ENCODE measurements at regions not wholly inside any gene's neighbourhood (a gene's known extent, or its start where the extent isn't known, plus 50 kb on each side); places are given as distances from the start of the nearest gene placed in this dataset.

DNA sequence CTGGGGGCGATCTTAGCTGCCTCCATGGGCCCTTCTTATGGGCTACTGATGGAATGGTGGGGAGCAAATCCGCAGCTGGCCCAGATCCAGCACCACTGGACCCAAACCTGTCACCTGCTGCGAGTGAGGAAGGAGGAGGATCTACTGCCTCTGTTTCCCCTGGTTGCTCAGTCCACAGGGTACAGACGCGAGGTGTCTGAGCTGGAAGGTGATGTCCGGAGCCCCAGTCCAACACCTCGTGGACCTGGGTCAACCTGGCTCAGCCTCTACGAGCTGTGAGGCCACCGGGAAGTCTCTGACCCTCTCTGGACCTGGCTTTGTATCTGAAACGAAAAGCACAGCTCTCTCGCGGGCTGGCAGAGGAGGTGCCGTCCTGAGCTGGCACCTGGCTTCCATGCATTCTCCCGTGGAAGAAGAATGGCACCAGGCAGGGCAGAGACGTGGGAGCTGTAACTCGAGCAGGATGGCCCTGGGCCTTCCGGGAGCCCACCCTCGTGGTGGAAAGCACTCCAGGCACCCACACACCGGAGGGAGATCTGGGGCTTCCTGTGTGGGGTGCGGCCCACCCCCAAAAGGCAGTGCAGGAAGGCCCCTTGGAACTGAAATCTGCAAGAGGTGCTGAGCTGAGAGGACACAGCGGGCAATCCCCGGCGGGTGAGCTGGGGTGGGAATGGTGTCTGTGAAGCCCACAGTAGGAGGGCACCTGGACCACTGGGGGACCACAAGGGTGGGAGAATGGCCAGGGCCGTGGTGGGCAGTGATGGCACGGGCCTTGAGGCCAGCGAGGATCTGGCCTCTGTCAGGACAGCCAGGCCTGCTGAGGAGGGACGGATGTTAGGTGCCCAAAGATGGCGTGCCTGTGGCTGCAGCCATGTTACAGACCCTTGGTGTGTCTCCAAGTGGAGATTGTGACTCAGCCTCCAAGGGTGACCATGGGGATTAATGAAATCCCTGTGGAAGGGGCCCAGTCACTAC is 133.4 kb downstream of the OLFM1 start:
- DNase-seq, result no peak

DNA sequence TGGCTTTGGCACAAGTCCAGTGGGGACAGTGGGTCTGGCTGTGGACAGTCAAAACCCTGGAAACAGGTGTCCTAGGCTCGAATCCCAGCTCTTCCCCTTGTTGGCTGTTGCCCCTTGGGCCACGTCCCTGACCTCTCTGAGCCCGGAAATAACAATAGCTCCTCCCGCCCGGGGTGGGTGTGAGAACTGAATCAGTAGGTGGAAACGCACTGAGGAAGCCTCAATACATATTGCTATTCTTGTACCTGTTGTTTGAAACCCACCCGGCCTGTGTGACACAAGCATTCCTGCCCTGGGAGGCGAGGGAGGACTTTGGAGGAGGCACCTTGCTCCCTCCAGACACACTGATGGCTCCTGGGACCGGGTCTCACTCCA is 134.1 kb downstream of the OLFM1 start:
- no peak for DNase-seq

DNA sequence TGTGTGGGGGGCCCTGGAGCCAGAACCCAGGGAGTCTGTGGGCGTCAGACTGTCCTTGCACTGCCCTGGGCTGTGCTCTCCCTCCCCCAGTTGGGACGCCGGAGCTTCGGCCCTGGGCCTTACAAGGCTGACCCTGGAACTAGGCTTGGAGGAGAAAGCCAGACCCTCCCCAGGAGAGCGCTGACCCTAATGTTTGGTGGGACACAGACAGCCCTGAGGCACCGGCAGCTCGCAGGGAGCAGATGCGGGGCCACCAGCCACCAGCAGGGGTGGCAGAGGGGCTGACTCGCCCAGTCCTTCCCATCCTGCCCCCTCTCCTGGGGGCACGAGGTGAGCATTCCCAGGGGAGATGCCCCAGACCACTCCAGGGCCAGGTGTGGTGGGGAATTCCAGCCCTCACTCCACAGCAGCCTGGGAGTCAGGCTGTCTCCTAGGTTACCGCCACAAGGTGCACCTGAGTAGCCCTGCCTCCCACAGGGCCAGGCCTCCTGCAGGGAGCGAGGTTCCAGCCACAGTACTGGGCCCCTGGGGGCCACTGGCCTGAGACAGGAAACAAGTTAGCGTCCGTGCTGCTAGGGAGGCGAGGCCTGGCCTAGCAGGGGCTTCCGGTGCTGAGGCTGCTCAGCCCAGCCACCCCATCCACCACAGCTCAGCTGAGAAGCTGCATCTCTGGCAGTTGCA is 134.6 kb downstream of the OLFM1 start:
- DNase-seq, result no peak

DNA sequence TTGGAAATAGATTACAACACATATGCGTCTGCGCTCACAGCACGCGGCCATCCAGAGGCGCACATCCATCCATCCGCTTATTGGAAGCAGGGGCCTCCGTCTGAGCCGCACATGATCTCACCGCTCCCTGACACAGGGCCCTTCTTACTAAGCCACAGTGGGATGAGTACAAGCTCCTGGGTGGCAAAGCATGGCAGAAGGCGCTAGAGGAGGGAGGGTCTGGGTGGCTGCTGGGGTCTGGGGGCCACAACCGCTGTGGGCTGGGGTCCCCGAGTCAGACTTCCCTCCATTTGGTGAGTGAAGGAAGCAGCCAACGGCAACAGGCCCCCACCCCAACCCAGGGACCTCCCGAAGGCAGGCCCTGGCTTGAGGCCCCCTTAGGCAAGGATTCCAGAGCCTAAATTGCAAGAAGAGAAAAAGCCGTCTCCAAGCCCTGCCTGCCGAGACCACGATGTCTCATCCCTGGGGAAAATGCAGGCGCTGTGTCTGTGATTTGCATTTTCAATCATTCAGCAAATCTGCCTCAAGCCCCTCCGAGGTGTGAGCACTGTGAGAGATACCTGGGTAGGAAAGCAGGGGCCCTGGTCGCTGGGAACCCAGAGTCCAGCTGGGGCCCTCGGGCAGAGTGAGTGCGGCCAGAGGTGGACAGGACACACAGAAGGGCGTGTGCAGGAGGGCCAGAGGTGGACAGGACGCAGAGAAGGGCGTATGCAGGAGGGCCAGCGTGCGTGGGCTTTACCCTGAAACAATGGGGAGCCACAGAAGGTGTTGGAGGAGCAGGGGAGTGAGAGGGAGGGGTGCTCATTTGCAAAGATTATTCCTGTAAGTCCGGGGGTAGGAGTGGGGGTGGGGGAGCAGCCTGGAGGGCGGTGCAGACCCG is 135.7 kb downstream of the OLFM1 start:
- no peak for DNase-seq

DNA sequence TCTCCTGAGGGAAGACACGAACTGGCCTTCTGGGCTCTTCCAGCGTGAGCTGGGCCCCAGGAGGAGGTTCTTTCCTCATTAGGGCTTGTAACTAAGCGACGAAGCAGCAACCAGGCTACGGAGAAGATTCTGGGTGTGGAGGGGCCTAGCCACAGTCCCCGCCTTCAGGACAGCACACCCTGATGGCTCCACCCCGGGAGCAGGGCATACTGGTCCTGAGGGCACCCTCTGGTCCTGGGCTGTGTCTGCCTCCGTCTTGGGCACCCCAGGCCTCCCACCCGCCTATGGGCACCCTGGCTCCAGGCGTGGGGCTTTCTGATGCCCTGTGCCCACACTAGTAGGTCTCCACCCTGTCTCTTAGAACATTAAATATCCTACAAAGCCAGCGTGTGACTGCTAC is 136.4 kb downstream of the OLFM1 start:
- no peak for DNase-seq

DNA sequence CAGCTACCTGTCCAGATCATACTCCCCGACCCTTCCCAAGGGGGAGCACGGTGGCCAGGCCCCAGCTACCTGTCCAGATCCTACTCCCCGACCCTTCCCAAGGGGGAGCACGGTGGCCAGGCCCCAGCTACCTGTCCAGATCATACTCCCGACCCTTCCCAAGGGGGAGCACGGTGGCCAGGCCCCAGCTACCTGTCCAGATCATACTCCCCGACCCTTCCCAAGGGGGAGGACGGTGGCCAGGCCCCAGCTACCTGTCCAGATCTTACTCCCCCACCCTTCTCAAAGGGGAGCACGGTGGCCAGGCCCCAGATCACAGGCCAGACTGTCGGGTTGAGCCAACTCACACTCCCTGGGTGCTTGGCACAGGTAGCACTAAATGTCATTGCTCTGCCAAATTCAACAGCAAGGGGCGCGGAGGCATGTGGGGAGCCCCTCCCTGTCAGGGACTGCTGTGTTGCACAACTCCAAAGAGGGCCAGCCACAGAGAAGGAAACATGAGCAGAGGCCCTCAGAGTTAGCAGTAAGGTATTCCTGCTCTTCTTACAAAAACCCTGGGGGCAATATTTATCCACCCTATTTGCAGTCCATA is 136.9 kb downstream of the OLFM1 start:
- no peak for DNase-seq

DNA sequence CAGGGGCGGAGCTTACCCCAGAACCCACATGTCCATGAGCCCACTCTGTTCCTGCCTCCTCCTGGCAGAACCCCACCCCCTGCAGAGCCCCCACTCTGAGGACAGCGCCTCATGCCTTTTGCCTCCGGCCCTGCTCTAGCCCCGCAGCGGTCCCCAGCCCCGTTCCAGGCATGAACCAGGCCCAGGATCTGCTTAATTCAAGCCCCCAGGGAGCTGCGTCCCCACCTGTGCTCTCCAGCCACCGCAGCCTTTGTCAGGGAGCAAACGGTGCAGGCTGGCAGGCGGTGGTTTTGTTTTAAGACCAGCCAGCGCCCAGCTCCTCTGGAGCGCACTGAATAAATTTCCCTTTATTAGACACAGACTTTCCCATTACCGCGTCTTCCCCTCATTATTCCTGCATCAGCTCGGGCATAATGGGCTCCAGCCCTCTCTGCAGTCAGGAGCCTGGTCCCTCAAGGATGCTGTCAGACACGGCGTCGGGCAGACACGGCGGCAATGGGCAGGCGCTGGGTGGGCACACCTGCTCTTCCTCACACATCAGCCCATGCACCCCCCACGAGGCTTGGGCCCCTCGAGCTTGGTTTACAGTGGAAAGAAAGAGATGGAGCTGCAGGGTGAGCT is 137.6 kb downstream of the OLFM1 start:
- no peak for DNase-seq

DNA sequence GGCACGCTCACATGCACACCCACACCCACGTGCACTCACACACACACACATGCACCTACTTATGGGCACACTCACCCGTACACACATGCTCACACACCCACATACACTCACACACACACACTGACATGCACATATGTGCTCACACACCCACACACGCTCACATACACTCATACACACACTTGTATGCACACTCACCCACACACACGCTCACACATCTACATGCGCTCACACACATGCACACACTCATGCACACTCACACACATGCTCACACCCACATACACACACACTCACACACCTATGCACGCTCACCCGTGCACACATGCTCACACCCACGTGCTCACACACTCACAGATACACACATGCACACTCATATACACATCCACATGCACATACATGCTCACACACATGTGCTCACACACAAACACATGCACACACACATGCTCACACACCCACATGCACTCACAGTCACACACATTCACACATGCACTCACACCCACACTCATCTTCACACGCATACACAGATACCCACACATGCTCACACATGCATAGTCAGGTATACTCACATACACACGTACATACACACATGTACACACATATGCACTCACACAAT is 138.3 kb downstream of the OLFM1 start:
- no peak for DNase-seq

DNA sequence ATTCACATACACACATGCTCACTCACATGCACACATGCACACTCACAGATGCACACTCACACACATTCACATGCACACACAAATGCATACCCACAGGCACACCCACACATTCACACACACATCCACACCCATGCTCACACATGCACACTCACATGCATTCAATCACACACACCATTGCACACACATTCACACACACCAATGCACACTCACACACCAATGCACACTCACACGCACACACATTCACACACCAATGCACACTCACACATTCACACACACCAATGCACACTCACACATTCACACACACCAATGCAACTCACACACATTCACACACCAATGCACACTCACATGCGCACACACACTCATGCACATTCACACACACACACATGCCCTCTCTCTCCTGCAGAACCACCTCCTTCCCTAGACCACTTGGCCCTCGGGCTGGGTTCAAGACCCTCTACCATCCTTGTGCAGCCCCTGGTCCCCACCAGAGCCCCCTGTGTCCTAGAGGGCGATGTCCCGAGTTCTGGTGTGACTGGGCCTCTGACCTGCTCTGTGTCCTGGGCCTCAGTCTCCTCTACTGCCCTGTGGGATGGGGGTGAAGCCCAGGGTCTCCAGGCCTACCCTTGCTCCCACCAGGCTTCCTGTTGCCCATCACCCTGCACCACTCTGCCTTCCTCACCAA is 139.0 kb downstream of the OLFM1 start:
- DNase-seq, result no peak

DNA sequence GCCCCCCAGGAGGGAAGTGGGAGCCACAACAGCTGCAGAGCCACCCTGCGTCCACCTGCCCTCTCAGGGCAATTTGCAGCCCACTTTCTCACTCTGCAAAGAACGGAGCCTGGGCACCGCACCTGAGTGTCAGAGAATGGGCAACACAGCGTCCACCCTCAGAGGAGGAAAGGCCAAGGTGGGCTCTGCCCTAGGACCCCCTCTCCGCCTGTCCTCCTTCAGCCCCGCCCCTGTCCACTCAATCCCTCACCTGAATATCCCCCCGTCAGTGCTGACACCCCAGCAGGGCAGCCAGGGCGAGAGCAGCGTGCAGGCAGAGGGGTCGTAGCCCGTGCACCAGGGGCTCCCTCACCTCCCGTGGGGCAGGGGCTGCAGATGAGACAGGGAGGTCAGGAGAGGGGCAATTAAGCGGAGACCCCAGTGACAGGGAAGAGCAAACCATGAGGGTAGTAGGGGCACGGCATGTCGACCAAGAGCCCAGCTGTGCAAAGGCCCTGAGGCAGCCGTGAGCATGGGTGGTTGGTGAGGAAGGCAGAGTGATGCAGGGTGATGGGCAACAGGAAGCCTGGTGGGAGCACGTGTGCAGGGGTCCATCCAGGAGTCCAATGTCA is 140.3 kb downstream of the OLFM1 start:
- no peak for DNase-seq

DNA sequence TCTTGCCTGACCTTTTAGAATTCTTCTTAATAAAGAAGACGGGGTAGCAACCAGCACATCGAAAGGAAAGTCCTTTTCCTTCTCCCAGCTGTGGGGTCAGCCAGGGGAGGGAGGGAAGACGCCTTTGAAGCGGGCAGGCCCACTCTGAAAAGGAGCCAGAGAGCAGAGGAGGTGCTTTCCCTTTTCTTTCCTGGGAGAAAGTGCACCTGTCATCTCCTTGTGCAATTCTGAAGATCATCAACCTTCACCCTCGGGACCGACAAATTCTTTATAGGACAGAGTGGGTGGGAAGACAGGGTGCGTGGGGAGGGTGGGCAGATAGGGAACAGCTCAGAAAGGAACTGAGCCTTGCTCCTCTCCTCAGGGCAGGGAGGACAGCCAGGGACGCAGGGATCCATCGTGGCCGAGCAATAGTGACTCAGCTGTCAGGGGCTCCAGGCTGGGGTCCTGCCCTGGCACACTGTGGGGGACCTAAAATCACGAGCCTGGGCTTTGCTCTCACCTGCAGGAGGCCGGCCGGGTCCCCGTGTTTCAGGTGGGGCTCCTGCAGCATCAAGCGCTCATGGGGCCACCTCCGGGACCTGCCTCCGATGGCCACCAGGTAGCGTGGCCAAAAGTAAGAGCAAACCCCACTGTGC is 141.0 kb downstream of the OLFM1 start:
- DNase-seq, result no peak

DNA sequence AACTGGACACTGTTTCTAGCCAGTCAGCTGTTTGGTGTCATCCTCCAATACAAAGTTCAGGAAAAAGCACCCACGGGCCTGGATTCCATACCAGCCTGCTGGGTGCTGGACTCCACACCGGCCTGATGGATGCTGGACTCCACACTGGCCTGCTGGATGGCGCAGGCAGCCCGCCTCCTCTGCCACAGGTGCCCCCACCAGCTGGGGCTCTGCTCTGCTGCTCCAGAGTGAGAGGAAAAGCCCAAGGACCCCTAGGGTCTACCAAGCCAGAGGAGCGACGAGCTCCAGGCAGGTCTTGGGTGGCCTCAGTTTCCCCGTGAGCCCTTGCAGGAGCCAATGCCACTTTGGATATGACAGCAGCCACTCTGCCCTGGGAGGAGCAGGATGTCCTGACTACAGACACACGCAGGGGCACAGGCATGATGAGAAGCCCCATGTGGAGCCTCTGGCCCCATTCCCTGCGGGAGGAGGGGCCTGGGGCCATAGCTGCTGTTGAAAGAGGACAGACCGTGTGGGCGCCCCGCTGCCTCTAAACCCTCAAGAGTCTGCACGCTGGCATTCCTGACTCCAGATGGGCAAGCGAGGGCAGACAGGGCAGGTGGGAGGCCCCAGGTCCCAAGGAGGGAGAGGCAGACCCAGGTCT is 141.6 kb downstream of the OLFM1 start:
- DNase-seq, result no peak

DNA sequence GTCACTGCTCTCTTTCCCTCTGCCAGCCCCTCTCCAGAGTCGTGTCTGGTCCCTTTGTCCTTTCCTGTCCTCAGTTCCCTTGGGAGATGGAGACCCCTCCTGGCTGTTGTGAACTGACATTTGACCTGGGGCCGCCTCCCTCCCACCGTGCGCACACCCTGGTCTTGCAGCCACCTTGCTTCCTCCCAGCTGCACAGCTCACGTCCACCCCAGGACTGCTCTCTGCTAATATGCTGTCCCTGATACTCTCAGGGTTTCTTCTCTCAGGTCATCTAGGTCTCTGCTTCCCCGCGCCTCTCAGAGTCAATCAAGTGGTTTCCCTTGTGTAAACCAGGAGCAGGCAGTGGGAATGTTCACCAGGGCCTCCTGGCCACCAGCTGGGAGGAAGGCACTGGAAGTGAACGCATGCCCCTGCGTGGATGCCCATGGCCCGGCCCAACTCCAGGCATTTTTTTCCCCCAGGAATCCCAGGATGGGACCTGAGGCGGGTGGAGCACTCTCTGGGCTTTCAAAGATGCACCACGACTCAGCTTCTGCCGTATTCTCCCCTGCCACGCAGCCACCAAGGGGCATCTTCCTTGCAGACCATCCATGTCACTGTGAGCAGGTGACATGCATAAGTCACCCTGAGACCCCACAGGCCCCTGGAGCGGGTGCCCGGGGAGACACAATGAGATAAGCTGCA is 142.4 kb downstream of the OLFM1 start:
- no peak for DNase-seq

DNA sequence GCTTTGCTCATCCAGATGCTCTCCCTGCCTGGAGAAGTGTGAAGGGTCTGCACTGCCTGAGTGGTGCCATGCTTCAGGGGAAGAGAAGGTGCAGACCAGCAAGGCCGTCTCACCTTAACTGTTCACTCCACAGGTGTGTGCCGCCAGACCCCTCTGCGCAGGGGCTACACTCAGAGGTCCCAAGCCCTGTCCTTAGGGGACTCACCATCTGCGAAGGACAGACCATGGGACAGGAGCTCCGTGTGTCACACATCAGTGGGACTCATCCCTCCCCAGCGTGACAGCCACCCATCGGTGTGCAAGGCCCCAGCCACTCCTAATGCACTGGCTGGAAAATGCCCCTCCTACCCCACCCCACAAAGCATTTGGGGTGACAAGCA is 142.9 kb downstream of the OLFM1 start:
- no peak for DNase-seq

DNA sequence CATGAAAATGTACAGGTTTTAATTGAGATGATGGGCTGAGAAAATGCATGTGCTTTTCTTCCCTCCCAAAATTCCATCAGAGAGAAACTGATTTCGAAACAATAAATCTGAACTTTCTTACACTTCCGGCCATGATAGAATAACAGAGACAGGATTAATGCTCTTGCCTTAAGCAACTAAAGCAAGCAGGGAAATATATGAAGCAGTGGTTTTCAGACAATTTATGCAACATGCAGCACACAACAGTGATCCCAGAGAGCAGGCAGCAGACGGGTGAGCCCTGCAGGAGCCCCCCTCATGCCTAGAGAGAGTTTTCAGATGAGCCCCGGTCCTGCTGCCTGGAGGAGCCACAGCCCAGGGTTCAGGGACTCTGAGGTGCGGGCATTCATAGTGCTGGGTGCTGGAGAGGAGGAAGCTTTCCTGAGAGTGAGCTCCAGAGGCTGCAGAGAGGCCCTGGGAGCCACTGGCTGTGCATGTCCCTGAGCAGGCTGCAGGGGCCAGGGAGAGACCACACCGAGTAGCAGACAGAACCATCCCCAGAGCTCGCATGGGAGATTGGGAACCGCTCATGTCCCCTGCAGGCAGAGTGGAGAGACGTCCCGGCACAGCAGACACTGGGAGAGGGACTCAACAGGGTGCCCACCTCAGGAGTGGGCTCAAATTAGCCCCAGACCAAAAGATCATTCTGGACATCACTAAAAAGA is 143.5 kb downstream of the OLFM1 start:
- DNase-seq, result no peak

DNA sequence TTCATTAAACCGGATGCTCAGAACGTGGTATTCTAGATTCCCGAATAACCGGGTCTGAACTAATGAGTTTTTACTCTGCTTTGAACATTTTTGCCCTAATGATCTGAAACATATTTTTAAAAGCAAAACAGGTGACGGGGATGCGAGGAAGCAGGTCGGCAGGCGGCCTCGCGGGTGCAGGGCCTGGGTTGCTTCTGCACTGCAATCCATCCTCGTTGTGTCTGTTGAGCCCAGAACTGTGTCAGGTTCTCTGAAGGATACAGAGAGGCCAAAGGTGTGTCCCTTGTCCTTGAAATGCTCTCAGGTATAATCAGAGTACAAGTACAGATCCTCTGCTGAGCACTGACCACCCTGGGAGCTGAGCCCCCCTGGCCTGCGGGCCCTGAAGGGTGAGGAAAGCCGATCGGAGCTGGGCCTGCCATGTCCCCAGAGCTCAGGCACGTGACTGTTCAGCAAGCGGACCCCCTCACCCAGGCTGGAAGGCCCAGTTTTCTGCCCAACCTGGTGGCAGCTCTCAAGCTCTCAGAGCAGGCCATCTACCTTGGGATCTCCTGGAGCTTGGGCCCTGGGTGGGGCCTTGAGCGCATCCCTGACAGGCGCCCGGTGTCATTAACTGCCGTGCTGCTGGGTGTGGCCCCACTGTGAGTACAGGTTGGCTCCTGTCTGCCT is 151.8 kb downstream of the OLFM1 start:
- DNase-seq, result no peak

DNA sequence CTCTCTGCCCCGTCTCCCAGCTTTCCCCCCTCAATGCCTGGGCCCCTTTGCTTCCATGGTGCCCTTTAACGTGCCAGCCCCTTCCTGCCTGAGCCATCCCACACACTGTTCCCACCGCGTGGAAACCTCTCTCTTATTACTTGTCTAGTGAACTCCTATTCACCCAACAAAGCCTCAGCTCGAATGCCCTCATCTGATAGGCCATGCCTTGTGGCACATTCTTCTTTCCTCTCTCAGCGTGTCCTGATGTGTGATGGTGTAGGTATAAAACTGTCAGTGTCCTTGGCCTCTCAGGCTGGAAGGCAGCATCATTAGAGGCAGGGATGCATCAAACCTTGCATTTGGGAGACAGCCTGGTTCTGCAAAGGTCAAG is 152.3 kb downstream of the OLFM1 start:
- no peak for DNase-seq

DNA sequence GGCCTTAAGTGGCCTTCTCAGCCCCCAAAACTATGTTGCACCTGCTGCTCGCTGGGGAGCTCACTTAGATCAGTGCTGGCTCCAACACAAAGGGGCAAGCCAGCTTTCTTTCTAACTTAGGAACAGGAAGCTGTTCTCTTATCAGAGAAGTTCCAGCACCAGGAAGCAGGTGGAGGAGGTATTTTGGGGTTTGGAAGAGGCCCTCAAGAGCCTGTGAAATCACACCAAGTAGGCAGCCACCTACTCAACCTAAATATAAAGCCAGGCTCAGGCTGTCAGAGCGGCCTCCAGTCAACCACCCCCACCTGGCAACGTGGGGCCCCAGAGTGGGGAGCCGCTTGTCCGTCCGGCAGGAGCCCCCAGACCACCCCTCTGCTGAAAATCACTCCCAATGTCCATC is 152.8 kb downstream of the OLFM1 start:
- no peak for DNase-seq

Measured in activated naive CD4-positive, alpha-beta T cell treated with Interleukin-2 at 50 U/mL for 16 hours (primary cell).